ENCODE measurements at regions not wholly inside any gene's neighbourhood (a gene's known extent, or its start where the extent isn't known, plus 50 kb on each side); places are given as distances from the start of the nearest gene placed in this dataset.

- no peak overlapping the region for H3K9ac ChIP-seq (ENCODE audit: low read length)
- TF ChIP-seq EZH2 (IDR thresholded peaks at IDR 0.05; ENCODE audit: borderline replicate concordance, insufficient read depth, low read length, poor library complexity, severe bottlenecking) (no peak), CTCF (IDR thresholded peaks at IDR 0.05; ENCODE audit: poor library complexity, severe bottlenecking) (no peak), MXI1 (conservative IDR thresholded peaks at IDR 0.05; ENCODE audit: poor library complexity, severe bottlenecking) (no peak), POLR2AphosphoS5 (IDR thresholded peaks at IDR 0.05) (no peak), REST (IDR thresholded peaks at IDR 0.05; ENCODE audit: borderline replicate concordance) (no peak), EP300 (conservative IDR thresholded peaks at IDR 0.05; ENCODE audit: poor library complexity, severe bottlenecking) (no peak), RAD21 (conservative IDR thresholded peaks at IDR 0.05) (no peak), TAF1 (IDR thresholded peaks at IDR 0.05; ENCODE audit: low read depth) (no peak), SMC3 (conservative IDR thresholded peaks at IDR 0.05; ENCODE audit: poor library complexity) (no peak)
- no peaks in the 10 kb centered on the region for H3K9me2 ChIP-seq (ENCODE audit: insufficient read depth, low read length)
These were observed 85.5 kb upstream of the ADRA2C start for GRCh38 chr4:3680656-3681055.

GRCh38 chr4:3679851-3680311, 86.3 kb upstream of the ADRA2C start:
- H3F3A ChIP-seq (ENCODE audit: insufficient read depth, low read length, poor library complexity, severe bottlenecking) = no peaks in the 10 kb centered on the region
- no peaks in the 10 kb centered on the region for H3K9me2 ChIP-seq (ENCODE audit: insufficient read depth, low read length)
- no peak overlapping the region for H2AFZ ChIP-seq (ENCODE audit: low read depth, low read length)

More at GRCh38 chr4:3680656-3681055, 85.5 kb upstream of the ADRA2C start:
- H3F3A ChIP-seq (ENCODE audit: insufficient read depth, low read length, poor library complexity, severe bottlenecking) = no peaks in the 10 kb centered on the region
- H3K27me3 ChIP-seq (ENCODE audit: insufficient read depth, low read depth, low read length) = no peaks in the 10 kb centered on the region
- H3K36me3 ChIP-seq (ENCODE audit: insufficient read depth, low read length) = no peaks in the 10 kb centered on the region
- no peak overlapping the region for H3K4me2 ChIP-seq (ENCODE audit: low read length)
- no peaks in the 10 kb centered on the region for H3K79me2 ChIP-seq (replicated peaks; ENCODE audit: insufficient read depth, low read length)
- H3K4me3 ChIP-seq (ENCODE audit: low read length) = no peak overlapping the region
- no peak overlapping the region for H2AFZ ChIP-seq (ENCODE audit: low read depth, low read length)
- H4K20me1 ChIP-seq (ENCODE audit: insufficient read depth) = no peaks in the 10 kb centered on the region
- H3K9me3 ChIP-seq (ENCODE audit: low read length) = no peaks in the 10 kb centered on the region
- no peak overlapping the region for H3K27ac ChIP-seq (ENCODE audit: low read length)

More at GRCh38 chr4:3679851-3680311, 86.3 kb upstream of the ADRA2C start:
- Histone ChIP-seq H3K79me2 (replicated peaks; ENCODE audit: insufficient read depth, low read length) (no peaks in the 10 kb centered on the region), H3K36me3 (ENCODE audit: insufficient read depth, low read length) (no peaks in the 10 kb centered on the region), H3K4me2 (ENCODE audit: low read length) (no peak overlapping the region), H3K27me3 (ENCODE audit: insufficient read depth, low read depth, low read length) (no peaks in the 10 kb centered on the region), H3K4me3 (ENCODE audit: low read length) (no peak overlapping the region), H4K20me1 (ENCODE audit: insufficient read depth) (no peaks in the 10 kb centered on the region), H3K9ac (ENCODE audit: low read length) (no peak overlapping the region), H3K9me3 (ENCODE audit: low read length) (no peaks in the 10 kb centered on the region), H3K27ac (ENCODE audit: low read length) (no peak overlapping the region)
- TF ChIP-seq SMC3 (conservative IDR thresholded peaks at IDR 0.05; ENCODE audit: poor library complexity) (no peak), EZH2 (IDR thresholded peaks at IDR 0.05; ENCODE audit: borderline replicate concordance, insufficient read depth, low read length, poor library complexity, severe bottlenecking) (no peak), RAD21 (conservative IDR thresholded peaks at IDR 0.05) (no peak), REST (IDR thresholded peaks at IDR 0.05; ENCODE audit: borderline replicate concordance) (no peak), CTCF (IDR thresholded peaks at IDR 0.05; ENCODE audit: poor library complexity, severe bottlenecking) (no peak), TAF1 (IDR thresholded peaks at IDR 0.05; ENCODE audit: low read depth) (no peak), EP300 (conservative IDR thresholded peaks at IDR 0.05; ENCODE audit: poor library complexity, severe bottlenecking) (no peak), MXI1 (conservative IDR thresholded peaks at IDR 0.05; ENCODE audit: poor library complexity, severe bottlenecking) (no peak), POLR2AphosphoS5 (IDR thresholded peaks at IDR 0.05) (no peak)

Data from neural cell (in vitro differentiated cells).